AG09309 (cell line): ENCODE measurements at regions not wholly inside any gene's neighbourhood (a gene's known extent, or its start where the extent isn't known, plus 50 kb on each side); places are given as distances from the start of the nearest gene placed in this dataset.

Experiments used
- DNase-seq: peaks from one replicate; pipeline ENCODE4 v3.0.0-alpha.2; 2010; ENCODE audit warnings: low read depth
- H3K4me3 ChIP-seq: 2 replicates; pipeline ENCODE4 v1.5.1; 2011; ENCODE audit warnings: mild to moderate bottlenecking, low read depth, low read length, moderate library complexity; ENCODE audit not compliant: control insufficient read depth
- CTCF ChIP-seq: IDR thresholded peaks from 2 replicates; pipeline ENCODE4 v1.5.1; 2011; ENCODE audit warnings: mild to moderate bottlenecking, low read depth, low read length, inconsistent platforms; ENCODE audit not compliant: insufficient read depth, control insufficient read depth; ENCODE audit errors: missing control alignments

DNA sequence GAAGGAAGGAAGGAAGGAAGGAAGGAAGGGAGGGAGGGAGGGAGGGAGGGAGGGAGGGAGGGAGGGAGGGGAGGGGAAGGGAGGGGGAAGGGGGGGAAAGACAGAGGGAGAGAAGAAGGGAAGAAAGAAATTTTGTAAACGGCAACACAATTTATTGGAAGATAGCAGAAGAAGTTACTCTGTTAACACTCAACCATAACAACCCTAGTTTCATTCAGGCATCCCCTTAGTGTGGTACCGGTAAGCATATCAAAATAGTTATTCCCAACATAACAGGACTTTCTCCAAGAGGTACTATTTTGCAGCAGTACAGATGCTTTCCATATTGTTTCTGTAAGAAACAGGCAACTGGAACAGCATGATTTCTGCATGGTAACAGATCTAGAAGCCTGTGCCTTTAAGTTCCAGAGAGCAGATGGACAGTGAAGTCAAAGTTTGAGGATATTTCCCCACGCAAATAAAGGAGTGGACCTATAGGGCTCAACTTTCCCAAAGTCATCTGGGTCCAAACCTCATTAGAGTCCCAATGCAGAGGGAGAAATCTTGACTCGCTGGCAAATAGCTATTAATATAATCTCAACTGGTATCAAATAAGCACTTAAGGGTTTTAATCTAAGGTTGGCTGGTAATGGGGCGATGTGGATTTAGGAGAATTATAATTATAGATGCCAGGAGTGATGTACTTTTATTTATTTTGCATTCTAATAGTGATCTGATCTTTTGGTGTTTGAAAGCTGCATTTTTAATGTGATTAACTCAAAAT lies 69.4 kb downstream of the TENT5A start:
- no peak for DNase-seq
- no peak overlapping the region for H3K4me3 ChIP-seq
- no peak for TF ChIP-seq CTCF

DNA sequence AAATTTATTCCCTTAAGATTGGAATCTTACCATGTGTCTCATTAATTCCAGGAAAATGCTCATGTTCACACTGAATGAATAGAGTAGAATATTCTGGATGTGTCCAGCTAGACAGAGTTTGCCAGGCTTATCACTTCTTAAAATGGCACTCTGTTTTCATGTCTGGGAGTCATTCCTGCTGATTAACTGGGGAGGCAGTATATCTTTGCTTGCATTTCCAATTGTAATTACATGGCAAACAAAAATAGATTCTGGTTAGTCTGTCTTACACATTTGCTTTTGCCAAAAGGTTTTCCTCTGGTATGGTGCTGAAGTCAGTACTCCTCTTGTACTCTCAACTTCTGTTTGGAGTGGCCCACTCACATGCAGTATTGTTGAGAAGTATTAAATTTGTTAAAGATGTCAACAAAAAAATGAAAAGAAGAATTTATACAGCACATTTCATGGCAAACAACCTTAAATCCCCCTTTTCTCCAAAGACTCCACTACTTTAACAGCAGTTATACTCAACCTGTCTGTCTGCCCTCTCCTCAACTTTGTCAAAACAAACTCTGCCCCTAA lies 70.2 kb downstream of the TENT5A start:
- no peak overlapping the region for H3K4me3 ChIP-seq
- TF ChIP-seq CTCF, result no peak
- no peak for DNase-seq

DNA sequence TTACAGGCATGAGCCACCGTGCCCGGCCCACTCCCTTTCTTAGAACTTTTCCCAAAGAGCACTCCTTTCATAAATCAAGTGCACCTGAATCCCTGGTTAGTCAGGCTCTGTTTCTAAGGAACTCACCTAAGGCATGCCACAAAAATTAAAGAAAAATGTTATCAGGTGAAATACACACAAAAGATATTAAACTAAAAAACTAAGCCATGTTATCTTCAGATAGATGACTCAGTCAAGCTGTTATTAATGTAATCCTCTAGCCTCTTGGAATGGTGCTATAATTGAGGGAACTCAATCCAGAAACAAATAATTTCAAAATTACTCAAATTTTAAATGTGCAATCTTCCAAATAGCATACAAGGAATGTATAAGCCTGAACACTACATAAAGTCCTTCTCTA lies 83.0 kb downstream of the TENT5A start:
- no peak overlapping the region for H3K4me3 ChIP-seq
- no peak for DNase-seq
- TF ChIP-seq CTCF, result no peak

DNA sequence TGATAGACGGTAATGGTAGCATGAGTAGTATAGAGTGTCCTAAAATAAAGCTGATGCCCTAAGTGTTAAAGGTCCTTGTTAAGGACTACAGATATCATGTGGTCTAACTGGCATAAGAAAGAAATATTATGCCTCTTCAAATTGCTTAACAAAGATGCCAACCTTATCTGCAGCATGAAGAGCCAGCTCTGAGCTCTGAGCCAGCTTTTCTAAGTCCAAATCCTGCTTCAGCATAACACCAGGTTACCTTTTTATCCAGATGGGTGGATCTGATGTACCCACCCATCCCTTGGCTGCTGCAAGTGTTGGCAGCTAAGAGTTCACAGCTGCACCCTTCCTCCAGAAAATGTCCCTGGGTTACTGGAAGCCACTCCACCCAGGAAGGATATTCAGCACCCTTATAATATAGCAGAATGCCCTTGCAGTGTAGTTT lies 83.8 kb downstream of the TENT5A start:
- H3K4me3 ChIP-seq, result no peak overlapping the region
- no peak for TF ChIP-seq CTCF
- no peak for DNase-seq

GRCh38 chr6:81666481-81666880 lies 86.0 kb downstream of the TENT5A start:
- no peak for TF ChIP-seq CTCF
- no peak for DNase-seq

DNA sequence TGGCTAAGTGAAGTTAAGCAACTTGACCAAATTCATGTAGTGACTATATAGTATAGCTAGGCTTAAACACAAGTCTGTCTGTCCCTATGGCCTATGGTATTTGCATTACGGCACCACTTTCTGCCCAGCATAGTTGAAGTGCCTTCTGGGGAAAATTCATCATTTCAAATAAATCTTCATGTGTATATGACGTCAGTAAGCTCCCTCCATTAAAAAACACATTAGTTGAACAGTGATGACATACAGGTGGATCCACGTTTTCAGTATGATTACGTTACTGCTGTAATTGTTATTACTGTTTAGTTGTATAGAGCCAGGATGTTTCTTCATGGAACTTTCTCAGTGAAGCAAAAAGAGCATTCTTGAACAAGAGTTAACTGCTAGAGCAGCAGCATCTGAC lies 96.2 kb downstream of the TENT5A start:
- H3K4me3 ChIP-seq, result no peak overlapping the region
- DNase-seq, result no peak
- TF ChIP-seq CTCF, result no peak

More at GRCh38 chr6:81666481-81666880, 86.0 kb downstream of the TENT5A start:
- no peak overlapping the region for H3K4me3 ChIP-seq
